H54 (cell line): ENCODE measurements at regions not wholly inside any gene's neighbourhood (a gene's known extent, or its start where the extent isn't known, plus 50 kb on each side); places are given as distances from the start of the nearest gene placed in this dataset.

ENCODE experiments used
- DNase-seq: peaks from one replicate; pipeline ENCODE4 v3.0.0; 2011; ENCODE audit warnings: low spot score, mixed read lengths; ENCODE audit not compliant: insufficient read length
- FAIRE-seq: peaks from 3 replicates; lab custom pipeline; 2011; peaks lifted over from hg19 to GRCh38; lab: Jason Lieb, UNC
- POLR2A ChIP-seq: IDR thresholded peaks from 2 replicates; pipeline ENCODE4 v1.6.1; 2011; ENCODE audit warnings: low read depth, mild to moderate bottlenecking, low read length

- FAIRE-seq (no peak), DNase-seq (no peak)
- no peak for TF ChIP-seq POLR2A
These were observed 599.0 kb upstream of the SYT4 start for GRCh38 chr18:43876286-43876685.

- no peak for TF ChIP-seq POLR2A
- no peak for DNase-seq
- no peak for FAIRE-seq
These were observed 599.5 kb upstream of the SYT4 start for GRCh38 chr18:43876748-43877147.

GRCh38 chr18:43877616-43878321 is 600.5 kb upstream of the SYT4 start:
- DNase-seq = no peak

GRCh38 chr18:43879415-43879814 is 602.1 kb upstream of the SYT4 start:
- no peak for FAIRE-seq
- DNase-seq = no peak
- no peak for TF ChIP-seq POLR2A

More at GRCh38 chr18:43877616-43878321, 600.5 kb upstream of the SYT4 start:
- FAIRE-seq = no peak
- TF ChIP-seq POLR2A = no peak

GRCh38 chr18:43882358-43883055 is 605.2 kb upstream of the SYT4 start:
- no peak for TF ChIP-seq POLR2A
- DNase-seq (no peak), FAIRE-seq (no peak)

- no peak for TF ChIP-seq POLR2A
- FAIRE-seq (no peak), DNase-seq (no peak)
These were observed 606.6 kb upstream of the SYT4 start for GRCh38 chr18:43883886-43884285.

- no peak for TF ChIP-seq POLR2A
- FAIRE-seq = no peak
- DNase-seq = no peak
These were observed 609.1 kb upstream of the SYT4 start for GRCh38 chr18:43886341-43886740.

GRCh38 chr18:43887491-43887890 is 610.2 kb upstream of the SYT4 start:
- FAIRE-seq (no peak), DNase-seq (no peak)
- TF ChIP-seq POLR2A = no peak

- FAIRE-seq (no peak), DNase-seq (no peak)
- TF ChIP-seq POLR2A = no peak
These were observed 611.3 kb upstream of the SYT4 start for GRCh38 chr18:43888598-43888997.

GRCh38 chr18:43893001-43893637 is 615.8 kb upstream of the SYT4 start:
- TF ChIP-seq POLR2A = no peak
- DNase-seq = no peak
- FAIRE-seq = no peak

- TF ChIP-seq POLR2A = no peak
- FAIRE-seq (no peak), DNase-seq (no peak)
These were observed 627.0 kb upstream of the SYT4 start for GRCh38 chr18:43904209-43904837.

- no peak for DNase-seq
- TF ChIP-seq POLR2A = no peak
- FAIRE-seq = no peak
These were observed 636.7 kb upstream of the SYT4 start for GRCh38 chr18:43914018-43914417.

- TF ChIP-seq POLR2A = no peak
- no peak for DNase-seq
- FAIRE-seq = no peak
These were observed 639.7 kb upstream of the SYT4 start for GRCh38 chr18:43916984-43917383.

GRCh38 chr18:43917520-43917919 is 640.2 kb upstream of the SYT4 start:
- DNase-seq (no peak), FAIRE-seq (no peak)
- no peak for TF ChIP-seq POLR2A
